ENCODE measurements at regions not wholly inside any gene's neighbourhood (a gene's known extent, or its start where the extent isn't known, plus 50 kb on each side); places are given as distances from the start of the nearest gene placed in this dataset.

DNA sequence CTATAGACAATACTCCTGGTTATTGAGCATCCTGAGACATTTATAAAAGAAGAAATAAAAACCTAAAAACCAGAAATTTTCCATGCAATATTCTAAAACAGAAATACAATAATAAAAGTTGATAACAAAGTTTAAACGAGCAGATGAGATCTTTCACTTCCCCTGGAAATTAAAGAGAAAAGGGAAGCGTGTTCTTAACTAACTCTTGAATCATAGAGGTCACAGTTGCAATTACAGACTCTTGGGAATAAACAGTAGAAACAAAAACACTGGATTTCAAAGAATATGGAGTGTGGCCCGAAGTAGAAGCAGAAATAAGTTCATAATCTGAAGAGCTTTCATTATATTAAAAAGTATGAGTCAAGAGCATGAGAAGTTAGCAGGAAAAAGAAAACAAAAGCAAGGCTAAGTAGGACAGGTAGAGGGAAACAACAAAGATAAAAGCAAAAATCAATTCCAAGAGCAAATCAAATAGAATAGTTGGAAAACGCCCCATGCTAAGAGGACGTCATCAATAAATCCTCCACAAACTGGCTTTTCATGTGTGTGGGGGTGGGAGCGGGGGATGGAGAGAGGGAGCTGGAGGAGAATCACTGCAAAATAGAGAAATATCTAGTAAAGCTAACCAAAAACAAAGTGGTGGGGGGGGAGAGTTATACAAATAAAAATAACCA lies 55.2 kb upstream of the C10orf71 start:
- Histone ChIP-seq H3K9me3 (ENCODE audit: control insufficient read depth in 2 of 3, low read length in 3 of 3) (no peaks in the 10 kb centered on the region), H3K27me3 (ENCODE audit: control insufficient read depth in 2 of 2, insufficient read depth in 2 of 2, low read length in 2 of 2) (no peaks in the 10 kb centered on the region), H3K27ac (ENCODE audit: low read depth, low read length) (no peak overlapping the region), H3K4me3 (ENCODE audit: low read length) (no peak overlapping the region), H3K36me3 (ENCODE audit: control insufficient read depth in 2 of 3, insufficient read depth in 3 of 3, low read length in 3 of 3) (no peaks in the 10 kb centered on the region), H3K4me1 (ENCODE audit: control insufficient read depth in 2 of 2, insufficient read depth in 2 of 2, low read length in 2 of 2) (no peaks in the 10 kb centered on the region)
- intact Hi-C loops (cut with micrococcal nuclease): no loop called here
- ATAC-seq: no peak
- H3K27me3 Mint-ChIP-seq: peaks cover 13 to 28% (median 17%) of the 10 kb centered on the region in 5 donors
- no peaks in the 10 kb centered on the region for H3K36me3 Mint-ChIP-seq
- no peak for DNase-seq
- H3K27ac Mint-ChIP-seq: no peak overlapping the region
- ChIA-PET POLR2A (no interaction called here), CTCF (no interaction called here)
- peaks cover 0 to 3% (median 0%) of the 10 kb centered on the region in 7 donors for H3K4me1 Mint-ChIP-seq
- peaks cover 0 to 8% (median 4%) of the 10 kb centered on the region in 11 donors for H3K9me3 Mint-ChIP-seq
- no peak overlapping the region for H3K4me3 Mint-ChIP-seq

DNA sequence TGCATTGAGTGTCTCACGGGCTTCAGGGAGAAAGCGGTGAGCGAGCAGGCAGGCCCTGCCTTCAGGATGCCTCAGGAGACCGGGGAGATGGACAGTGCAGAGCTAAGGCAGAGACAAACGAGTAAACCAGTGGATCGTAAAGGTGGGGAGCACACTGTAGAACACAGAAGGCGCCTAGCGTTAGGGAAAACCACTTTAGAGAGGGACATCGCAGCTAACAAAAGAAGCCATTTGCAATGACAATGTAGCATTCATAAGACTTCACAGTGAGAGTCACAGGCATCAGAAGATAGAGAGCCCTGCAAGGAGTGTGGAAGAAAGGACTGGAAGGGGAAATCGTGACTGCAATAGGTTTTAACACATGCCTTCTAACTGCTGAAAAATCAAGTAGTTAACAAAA lies 54.9 kb upstream of the TMEM273 start:
- Mint-ChIP-seq H3K27ac (no peak overlapping the region), H3K27me3 (peaks cover 9 to 29% (median 17%) of the 10 kb centered on the region in 5 donors), H3K4me1 (peaks cover 0 to 2% (median 0%) of the 10 kb centered on the region in 7 donors), H3K36me3 (no peaks in the 10 kb centered on the region), H3K9me3 (peaks cover 0 to 6% (median 2%) of the 10 kb centered on the region in 11 donors), H3K4me3 (no peak overlapping the region)
- Histone ChIP-seq H3K36me3 (ENCODE audit: control insufficient read depth in 2 of 3, insufficient read depth in 3 of 3, low read length in 3 of 3) (no peaks in the 10 kb centered on the region), H3K4me1 (ENCODE audit: control insufficient read depth in 2 of 2, insufficient read depth in 2 of 2, low read length in 2 of 2) (no peaks in the 10 kb centered on the region), H3K27me3 (ENCODE audit: control insufficient read depth in 2 of 2, insufficient read depth in 2 of 2, low read length in 2 of 2) (no peaks in the 10 kb centered on the region), H3K9me3 (ENCODE audit: control insufficient read depth in 2 of 3, low read length in 3 of 3) (no peaks in the 10 kb centered on the region), H3K4me3 (ENCODE audit: low read length) (no peak overlapping the region), H3K27ac (ENCODE audit: low read depth, low read length) (no peak overlapping the region)
- intact Hi-C loops (cut with micrococcal nuclease): no loop called here
- no peak for DNase-seq
- CTCF ChIA-PET: no interaction called here
- POLR2A ChIA-PET: no interaction called here
- no peak for ATAC-seq

DNA sequence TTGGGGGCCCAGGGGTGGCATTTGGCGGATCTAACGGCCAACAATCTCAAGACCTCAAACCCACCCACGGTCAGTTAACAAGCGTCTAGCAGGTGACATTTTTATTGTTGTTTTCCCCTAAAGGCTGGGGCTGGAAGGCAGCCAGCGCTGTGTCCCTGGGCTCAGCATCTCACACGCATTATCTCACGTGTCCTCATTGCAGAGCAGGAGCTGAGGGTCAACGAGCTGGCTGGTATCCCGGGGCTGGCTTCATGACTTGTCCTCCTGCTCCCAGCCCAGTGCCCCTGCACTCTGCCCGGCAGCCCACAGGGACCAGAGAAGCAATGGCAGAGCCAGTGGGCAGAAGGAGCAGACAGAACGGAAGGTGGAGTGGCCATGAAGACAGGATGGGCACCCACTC lies 54.4 kb upstream of the TMEM273 start:
- DNase-seq: no peak
- peaks cover 0 to 3% (median 0%) of the 10 kb centered on the region in 5 donors for H3K36me3 Mint-ChIP-seq
- H3K4me3 ChIP-seq (ENCODE audit: low read length): no peak overlapping the region
- H3K4me1 Mint-ChIP-seq: peaks cover 0 to 2% (median 0%) of the 10 kb centered on the region in 7 donors
- H3K4me3 Mint-ChIP-seq: no peak overlapping the region
- no peak overlapping the region for H3K27ac Mint-ChIP-seq
- peaks cover 7 to 33% (median 14%) of the 10 kb centered on the region in 5 donors for H3K27me3 Mint-ChIP-seq
- H3K9me3 Mint-ChIP-seq: peaks cover 0 to 4% (median 0%) of the 10 kb centered on the region in 11 donors
- intact Hi-C loops (cut with micrococcal nuclease): no loop called here
- H3K27ac ChIP-seq (ENCODE audit: low read depth, low read length): no peak overlapping the region
- H3K27me3 ChIP-seq (ENCODE audit: control insufficient read depth in 2 of 2, insufficient read depth in 2 of 2, low read length in 2 of 2): no peaks in the 10 kb centered on the region
- H3K9me3 ChIP-seq (ENCODE audit: control insufficient read depth in 2 of 3, low read length in 3 of 3): no peaks in the 10 kb centered on the region
- no peaks in the 10 kb centered on the region for H3K4me1 ChIP-seq (ENCODE audit: control insufficient read depth in 2 of 2, insufficient read depth in 2 of 2, low read length in 2 of 2)
- ATAC-seq: no peak
- ChIA-PET CTCF (no interaction called here), POLR2A (no interaction called here)
- H3K36me3 ChIP-seq (ENCODE audit: control insufficient read depth in 2 of 3, insufficient read depth in 3 of 3, low read length in 3 of 3): no peaks in the 10 kb centered on the region

DNA sequence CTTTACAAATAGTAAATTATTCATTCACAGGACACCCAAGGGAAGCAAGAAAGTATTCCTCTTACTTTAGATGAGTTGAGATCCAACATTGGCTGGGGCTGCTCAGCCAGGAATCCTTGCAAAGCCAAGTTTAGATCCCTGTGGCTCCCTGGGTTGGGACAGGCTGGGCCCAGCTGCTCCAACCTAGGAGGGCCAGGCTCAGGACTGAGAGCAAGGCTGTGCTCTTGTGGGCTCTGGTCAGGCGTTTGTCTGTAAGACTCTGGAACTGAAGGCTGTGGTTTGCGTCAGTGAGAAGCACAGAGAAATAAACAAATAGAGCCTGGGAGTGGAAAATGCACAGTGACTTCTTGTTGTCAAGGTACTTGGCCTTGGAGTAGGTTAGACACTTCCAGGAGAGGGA lies 53.2 kb upstream of the TMEM273 start:
- Mint-ChIP-seq H3K4me1 (peaks cover 0 to 2% (median 0%) of the 10 kb centered on the region in 7 donors), H3K4me3 (no peak overlapping the region), H3K27ac (no peak overlapping the region), H3K9me3 (peaks cover 0 to 4% (median 0%) of the 10 kb centered on the region in 11 donors), H3K36me3 (peaks cover 0 to 3% (median 0%) of the 10 kb centered on the region in 5 donors), H3K27me3 (peaks cover 9 to 38% (median 17%) of the 10 kb centered on the region in 5 donors)
- Histone ChIP-seq H3K36me3 (ENCODE audit: control insufficient read depth in 2 of 3, insufficient read depth in 3 of 3, low read length in 3 of 3) (no peaks in the 10 kb centered on the region), H3K27me3 (ENCODE audit: control insufficient read depth in 2 of 2, insufficient read depth in 2 of 2, low read length in 2 of 2) (no peaks in the 10 kb centered on the region), H3K4me3 (ENCODE audit: low read length) (no peak overlapping the region), H3K4me1 (ENCODE audit: control insufficient read depth in 2 of 2, insufficient read depth in 2 of 2, low read length in 2 of 2) (no peaks in the 10 kb centered on the region), H3K27ac (ENCODE audit: low read depth, low read length) (no peak overlapping the region), H3K9me3 (ENCODE audit: control insufficient read depth in 2 of 3, low read length in 3 of 3) (no peaks in the 10 kb centered on the region)
- ChIA-PET POLR2A (no interaction called here), CTCF (no interaction called here)
- no peak for ATAC-seq
- intact Hi-C loops (cut with micrococcal nuclease): no loop called here
- no peak for DNase-seq

DNA sequence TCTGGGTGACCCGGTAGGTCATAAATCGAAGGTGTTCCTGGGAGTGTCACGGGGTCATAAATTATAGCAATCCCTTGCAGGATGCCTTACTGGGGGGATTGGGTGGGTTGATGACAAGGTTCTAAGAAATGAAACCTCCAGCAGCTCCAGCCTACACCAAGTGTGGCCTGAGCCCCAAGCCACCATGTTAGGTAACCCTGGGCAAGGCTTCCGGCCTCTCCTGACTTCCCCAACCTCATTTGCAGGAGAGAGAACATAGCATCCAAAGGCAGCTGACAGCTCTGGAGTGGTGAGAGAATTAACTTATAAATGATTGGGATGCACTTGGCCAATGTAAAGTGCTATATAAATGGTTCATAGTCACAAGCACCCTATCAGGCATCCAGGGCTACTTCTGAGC lies 52.8 kb upstream of the TMEM273 start:
- H3K27ac Mint-ChIP-seq: no peak overlapping the region
- no peak overlapping the region for H3K27ac ChIP-seq (ENCODE audit: low read depth, low read length)
- H3K9me3 Mint-ChIP-seq: peaks cover 0 to 4% (median 0%) of the 10 kb centered on the region in 11 donors
- no peak overlapping the region for H3K4me3 ChIP-seq (ENCODE audit: low read length)
- ChIA-PET POLR2A (no interaction called here), CTCF (no interaction called here)
- ATAC-seq (peak; percentile 29), DNase-seq (no peak)
- H3K4me1 Mint-ChIP-seq: peaks cover 0 to 2% (median 0%) of the 10 kb centered on the region in 7 donors
- H3K9me3 ChIP-seq (ENCODE audit: control insufficient read depth in 2 of 3, low read length in 3 of 3): no peaks in the 10 kb centered on the region
- H3K27me3 ChIP-seq (ENCODE audit: control insufficient read depth in 2 of 2, insufficient read depth in 2 of 2, low read length in 2 of 2): no peaks in the 10 kb centered on the region
- intact Hi-C loops (cut with micrococcal nuclease): no loop called here
- H3K4me3 Mint-ChIP-seq: no peak overlapping the region
- peaks cover 10 to 38% (median 17%) of the 10 kb centered on the region in 5 donors for H3K27me3 Mint-ChIP-seq
- H3K36me3 ChIP-seq (ENCODE audit: control insufficient read depth in 2 of 3, insufficient read depth in 3 of 3, low read length in 3 of 3): no peaks in the 10 kb centered on the region
- peaks cover 0 to 3% (median 0%) of the 10 kb centered on the region in 5 donors for H3K36me3 Mint-ChIP-seq
- no peaks in the 10 kb centered on the region for H3K4me1 ChIP-seq (ENCODE audit: control insufficient read depth in 2 of 2, insufficient read depth in 2 of 2, low read length in 2 of 2)

All from naive thymus-derived CD4-positive, alpha-beta T cell (primary cell).